OCI-LY3 (cell line): ENCODE measurements at regions not wholly inside any gene's neighbourhood (a gene's known extent, or its start where the extent isn't known, plus 50 kb on each side); places are given as distances from the start of the nearest gene placed in this dataset.

Experiments used
- H2AFZ ChIP-seq: fragments of 200-600, 300-600 bp; shearing (Covaris generic); 2 replicates; pipeline ENCODE4 v1.6.0; 2014; ENCODE audit warnings: antibody characterized with exemption, low read depth, low read length
- H3K27ac ChIP-seq: fragments of 200-600, 300-600 bp; sonication (generic); 2 replicates; pipeline ENCODE4 v1.5.1; 2014; ENCODE audit warnings: mild to moderate bottlenecking, low read length, moderate library complexity, mixed read lengths
- H3K27me3 ChIP-seq: fragments of 200-600, 300-600 bp; sonication (generic); 2 replicates; pipeline ENCODE4 v1.6.1; 2014; ENCODE audit warnings: low read depth, low read length, mixed read lengths
- H3K36me3 ChIP-seq: fragments of 200-600, 300-600 bp; sonication (generic); replicated peaks from 2 replicates; pipeline ENCODE3; 2014; ENCODE audit warnings: low read depth, low read length, mixed read lengths
- H3K4me1 ChIP-seq: fragments of 300-600, 200-600 bp; sonication (generic); 2 replicates; pipeline ENCODE4 v1.6.1; 2014; ENCODE audit warnings: low read length, mixed read lengths
- H3K4me2 ChIP-seq: fragments of 200-600, 300-600 bp; sonication (generic); 2 replicates; pipeline ENCODE4 v1.6.1; 2014; ENCODE audit warnings: low read length, mixed read lengths
- H3K4me3 ChIP-seq: fragments of 300-600, 200-600 bp; sonication (generic); 2 replicates; pipeline ENCODE4 v1.5.1; 2014; ENCODE audit warnings: antibody characterized with exemption, mild to moderate bottlenecking, low read length, moderate library complexity
- H3K79me2 ChIP-seq: fragments of 300-600, 200-600 bp; shearing (Covaris generic); 2 replicates; pipeline ENCODE4 v1.6.1; 2014; ENCODE audit warnings: mild to moderate bottlenecking, low read length, mixed read lengths
- H3K9ac ChIP-seq: fragments of 300-600, 200-600 bp; shearing (Covaris generic); 2 replicates; pipeline ENCODE4 v1.6.0; 2014; ENCODE audit warnings: mild to moderate bottlenecking, low read length, moderate library complexity
- H3K9me3 ChIP-seq: fragments of 200-600, 300-600 bp; shearing (Covaris generic); 2 replicates; pipeline ENCODE4 v1.6.1; 2014; ENCODE audit warnings: low read length, mixed read lengths; ENCODE audit not compliant: insufficient read depth
- H4K20me1 ChIP-seq: fragments of 200-600, 300-600 bp; sonication (generic); 2 replicates; pipeline ENCODE4 v1.6.1; 2016; ENCODE audit warnings: low read length, mixed read lengths; ENCODE audit not compliant: insufficient read depth
- CTCF ChIP-seq: fragments of 200-600, 300-600 bp; sonication (generic); IDR thresholded peaks from 2 replicates; pipeline ENCODE4 v1.5.1; 2014; ENCODE audit warnings: antibody characterized with exemption, low read length, low read depth
- EZH2phosphoT487 ChIP-seq: fragments of 200-600 bp; shearing (Covaris generic); IDR thresholded peaks from 2 replicates; pipeline ENCODE4 v1.6.1; 2018; ENCODE audit warnings: antibody characterized with exemption, mixed run types, low read depth

- no peaks in the 10 kb centered on the region for H3K36me3 ChIP-seq
- H3K27me3 ChIP-seq = no peaks in the 10 kb centered on the region
- H3K4me2 ChIP-seq = no peak overlapping the region
- no peak for TF ChIP-seq CTCF
- TF ChIP-seq EZH2phosphoT487 = no peak
- H3K79me2 ChIP-seq = no peaks in the 10 kb centered on the region
- H3K9ac ChIP-seq = no peak overlapping the region
- H3K27ac ChIP-seq = no peak overlapping the region
- no peak overlapping the region for H3K4me3 ChIP-seq
- no peak overlapping the region for H2AFZ ChIP-seq
- no peaks in the 10 kb centered on the region for H3K9me3 ChIP-seq
- no peaks in the 10 kb centered on the region for H3K4me1 ChIP-seq
- no peaks in the 10 kb centered on the region for H4K20me1 ChIP-seq
Measured at GRCh38 chr7:109763611-109764010, 1193.9 kb downstream of the DNAJB9 start.

- Histone ChIP-seq H3K9ac (no peak overlapping the region), H3K27ac (no peak overlapping the region), H4K20me1 (no peaks in the 10 kb centered on the region), H3K4me1 (no peaks in the 10 kb centered on the region), H3K9me3 (no peaks in the 10 kb centered on the region), H3K4me3 (no peak overlapping the region), H3K36me3 (no peaks in the 10 kb centered on the region), H3K4me2 (no peak overlapping the region), H3K27me3 (no peaks in the 10 kb centered on the region), H3K79me2 (no peaks in the 10 kb centered on the region), H2AFZ (no peak overlapping the region)
- TF ChIP-seq EZH2phosphoT487 (no peak), CTCF (no peak)
Measured at GRCh38 chr7:109772161-109772560, 1202.5 kb downstream of the DNAJB9 start.

- Histone ChIP-seq H3K27ac (no peak overlapping the region), H3K4me3 (no peak overlapping the region), H4K20me1 (no peaks in the 10 kb centered on the region), H3K4me1 (no peaks in the 10 kb centered on the region), H3K9ac (no peak overlapping the region), H3K79me2 (no peaks in the 10 kb centered on the region), H3K9me3 (no peaks in the 10 kb centered on the region), H3K27me3 (no peaks in the 10 kb centered on the region), H3K4me2 (no peak overlapping the region), H3K36me3 (no peaks in the 10 kb centered on the region), H2AFZ (no peak overlapping the region)
- TF ChIP-seq EZH2phosphoT487 (no peak), CTCF (no peak)
Measured at GRCh38 chr7:109782806-109783205, 1213.1 kb downstream of the DNAJB9 start.

GRCh38 chr7:109806548-109806947 lies 1236.9 kb downstream of the DNAJB9 start:
- H3K4me3 ChIP-seq = no peak overlapping the region
- H2AFZ ChIP-seq = no peak overlapping the region
- no peak overlapping the region for H3K4me2 ChIP-seq
- no peaks in the 10 kb centered on the region for H3K4me1 ChIP-seq
- H3K9ac ChIP-seq = no peak overlapping the region
- no peaks in the 10 kb centered on the region for H3K9me3 ChIP-seq
- no peak for TF ChIP-seq CTCF
- TF ChIP-seq EZH2phosphoT487 = no peak
- no peaks in the 10 kb centered on the region for H3K36me3 ChIP-seq
- no peak overlapping the region for H3K27ac ChIP-seq
- H3K79me2 ChIP-seq = no peaks in the 10 kb centered on the region
- no peaks in the 10 kb centered on the region for H4K20me1 ChIP-seq
- H3K27me3 ChIP-seq = no peaks in the 10 kb centered on the region
